HEK293T (cell line): ENCODE measurements at regions not wholly inside any gene's neighbourhood (a gene's known extent, or its start where the extent isn't known, plus 50 kb on each side); places are given as distances from the start of the nearest gene placed in this dataset.

Experiments used
- ARNT ChIP-seq: fragments of 450-650 bp; IDR thresholded peaks from 2 replicates; pipeline ENCODE4 v1.6.1; 2017; ENCODE audit warnings: mild to moderate bottlenecking
- BHLHE40 ChIP-seq: fragments of 450-650 bp; IDR thresholded peaks from 2 replicates; pipeline ENCODE4 v1.6.1; 2016; ENCODE audit warnings: mild to moderate bottlenecking, moderate library complexity, borderline replicate concordance
- CTBP1 ChIP-seq: fragments of 450-650 bp; IDR thresholded peaks from 2 replicates; pipeline ENCODE4 v1.6.1; 2016; ENCODE audit warnings: borderline replicate concordance
- FOXA1 ChIP-seq: fragments of 450-650 bp; IDR thresholded peaks from 2 replicates; pipeline ENCODE4 v1.6.1; 2016; ENCODE audit warnings: mild to moderate bottlenecking
- FOXK2 ChIP-seq: fragments of 450-650 bp; IDR thresholded peaks from 2 replicates; pipeline ENCODE4 v1.6.1; 2016; ENCODE audit warnings: mild to moderate bottlenecking
- FOXM1 ChIP-seq: fragments of 450-650 bp; IDR thresholded peaks from 2 replicates; pipeline ENCODE4 v1.6.1; 2017; ENCODE audit warnings: mild to moderate bottlenecking, borderline replicate concordance
- HDGF ChIP-seq: fragments of 450-650 bp; IDR thresholded peaks from 2 replicates; pipeline ENCODE4 v1.6.1; 2017; ENCODE audit warnings: antibody characterized with exemption, borderline replicate concordance
- L3MBTL2 ChIP-seq: fragments of 450-650 bp; conservative IDR thresholded peaks from 2 replicates; pipeline ENCODE4 v1.6.1; 2016; ENCODE audit warnings: mild to moderate bottlenecking
- SP1 ChIP-seq: fragments of 450-650 bp; IDR thresholded peaks from 2 replicates; pipeline ENCODE4 v1.6.1; 2017
- TARDBP ChIP-seq: fragments of 450-650 bp; IDR thresholded peaks from 2 replicates; pipeline ENCODE4 v1.6.1; 2016
- TF ChIP-seq, protein P1 (sequence below): fragments of 450-650 bp; IDR thresholded peaks from 2 replicates; pipeline ENCODE4 v1.6.1; 2016

DNA sequence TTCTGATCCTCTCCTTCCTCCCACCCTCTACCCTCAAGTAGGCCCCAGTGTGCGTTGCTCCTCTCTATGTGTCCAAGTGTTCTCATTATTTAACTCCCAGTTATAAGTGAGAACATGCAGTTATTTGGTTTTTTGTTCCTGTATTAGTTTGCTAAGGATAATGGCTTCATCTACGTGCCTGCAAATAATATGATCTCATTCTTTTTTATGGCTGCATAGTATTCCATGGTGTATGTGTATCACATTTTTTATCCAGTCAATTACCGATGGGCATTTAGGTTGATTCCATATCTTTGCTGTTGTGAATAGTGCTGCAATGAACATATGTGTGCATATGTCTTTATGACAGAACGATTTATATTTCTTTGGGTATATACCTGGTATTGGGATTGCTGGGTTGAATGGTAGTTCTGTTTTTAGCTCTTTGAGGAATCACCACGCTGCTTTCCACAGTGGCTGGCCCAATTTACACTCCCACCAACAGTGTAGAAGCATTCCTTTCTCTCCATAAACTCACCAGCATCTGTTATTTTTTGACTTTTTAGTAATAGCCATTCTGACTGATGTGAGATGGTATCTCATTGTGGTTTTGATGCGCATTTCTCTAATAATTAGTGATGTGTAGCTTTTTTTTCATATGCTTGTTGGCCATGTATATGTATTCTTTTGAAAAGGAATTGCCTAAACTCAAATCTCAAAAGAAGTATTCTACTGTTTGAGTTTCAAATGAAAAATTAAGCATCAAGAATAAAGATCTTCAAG, 116.9 kb downstream of the ETS2 start:
- TF ChIP-seq FOXK2 (no peak), BHLHE40 (no peak), HDGF (no peak), FOXM1 (no peak), CTBP1 (no peak), TARDBP (no peak), L3MBTL2 (no peak), FOXA1 (no peak), SP1 (no peak), ARNT (no peak)
- TF ChIP-seq, protein P1, sequence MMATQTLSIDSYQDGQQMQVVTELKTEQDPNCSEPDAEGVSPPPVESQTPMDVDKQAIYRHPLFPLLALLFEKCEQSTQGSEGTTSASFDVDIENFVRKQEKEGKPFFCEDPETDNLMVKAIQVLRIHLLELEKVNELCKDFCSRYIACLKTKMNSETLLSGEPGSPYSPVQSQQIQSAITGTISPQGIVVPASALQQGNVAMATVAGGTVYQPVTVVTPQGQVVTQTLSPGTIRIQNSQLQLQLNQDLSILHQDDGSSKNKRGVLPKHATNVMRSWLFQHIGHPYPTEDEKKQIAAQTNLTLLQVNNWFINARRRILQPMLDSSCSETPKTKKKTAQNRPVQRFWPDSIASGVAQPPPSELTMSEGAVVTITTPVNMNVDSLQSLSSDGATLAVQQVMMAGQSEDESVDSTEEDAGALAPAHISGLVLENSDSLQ: no peak
